NCI-H1417 (cell line): ENCODE measurements at regions not wholly inside any gene's neighbourhood (a gene's known extent, or its start where the extent isn't known, plus 50 kb on each side); places are given as distances from the start of the nearest gene placed in this dataset.

Experiments
- DNase-seq, 3 experiments: peaks; one replicate each; lab custom pipeline; 2025; lab: John Stamatoyannopoulos, UW

GRCh38 chr22:49111085-49111484, 716.6 kb downstream of the BRD1 start:
- DNase-seq: no peak

- DNase-seq: no peak
These were observed 718.9 kb downstream of the BRD1 start for GRCh38 chr22:49108636-49109315.

GRCh38 chr22:49107961-49108530, 719.6 kb downstream of the BRD1 start:
- no peak for DNase-seq

GRCh38 chr22:49107561-49107960, 720.1 kb downstream of the BRD1 start:
- no peak for DNase-seq

- DNase-seq: no peak
These were observed 720.9 kb downstream of the BRD1 start for GRCh38 chr22:49106842-49107152.

GRCh38 chr22:49106096-49106841, 721.4 kb downstream of the BRD1 start:
- DNase-seq: no peak

- DNase-seq: no peak
These were observed 723.2 kb downstream of the BRD1 start for GRCh38 chr22:49104434-49104833.

- peak in 2 of 3 experiments; percentile 23 to 27 for DNase-seq
These were observed 724.2 kb downstream of the BRD1 start for GRCh38 chr22:49103314-49104059.

- DNase-seq: no peak
These were observed 725.3 kb downstream of the BRD1 start for GRCh38 chr22:49102367-49102766.

- no peak for DNase-seq
These were observed 725.8 kb downstream of the BRD1 start for GRCh38 chr22:49101873-49102272.

GRCh38 chr22:49101225-49101624, 726.4 kb downstream of the BRD1 start:
- no peak for DNase-seq

GRCh38 chr22:49100773-49101172, 726.9 kb downstream of the BRD1 start:
- no peak for DNase-seq

- no peak for DNase-seq
These were observed 727.4 kb downstream of the BRD1 start for GRCh38 chr22:49100316-49100715.

GRCh38 chr22:49099496-49100124, 728.1 kb downstream of the BRD1 start:
- DNase-seq: no peak

GRCh38 chr22:49099089-49099488, 728.6 kb downstream of the BRD1 start:
- DNase-seq: no peak

- DNase-seq: no peak
These were observed 729.7 kb downstream of the BRD1 start for GRCh38 chr22:49097966-49098365.

- no peak for DNase-seq
These were observed 730.3 kb downstream of the BRD1 start for GRCh38 chr22:49097171-49097925.

- DNase-seq: no peak
These were observed 731.2 kb downstream of the BRD1 start for GRCh38 chr22:49096476-49096875.

GRCh38 chr22:49095366-49095765, 732.3 kb downstream of the BRD1 start:
- no peak for DNase-seq

GRCh38 chr22:49094858-49095257, 732.8 kb downstream of the BRD1 start:
- no peak for DNase-seq

GRCh38 chr22:49094151-49094550, 733.5 kb downstream of the BRD1 start:
- no peak for DNase-seq
